Stimulated activated CD4-positive, alpha-beta T cell treated with anti-CD3 and anti-CD28 coated beads, Interleukin-2, amount 100 ng/mL, for 4 hours (primary cell): ENCODE measurements at regions not wholly inside any gene's neighbourhood (a gene's known extent, or its start where the extent isn't known, plus 50 kb on each side); places are given as distances from the start of the nearest gene placed in this dataset.

Experiments used
- DNase-seq: peaks from one replicate; pipeline ENCODE4 v3.0.0-alpha.2; 2020; ENCODE audit warnings: low read depth

- DNase-seq = no peak
These were observed 324.7 kb downstream of the C4orf33 start for GRCh38 chr4:129420637-129421036.

- no peak for DNase-seq
These were observed 326.3 kb downstream of the C4orf33 start for GRCh38 chr4:129422277-129422676.

GRCh38 chr4:129428454-129428853 lies 332.5 kb downstream of the C4orf33 start:
- no peak for DNase-seq

GRCh38 chr4:129429581-129430320 lies 333.8 kb downstream of the C4orf33 start:
- DNase-seq = no peak

- no peak for DNase-seq
These were observed 341.4 kb downstream of the C4orf33 start for GRCh38 chr4:129437347-129437746.

GRCh38 chr4:129438456-129438981 lies 342.6 kb downstream of the C4orf33 start:
- DNase-seq = no peak

- DNase-seq = no peak
These were observed 350.1 kb downstream of the C4orf33 start for GRCh38 chr4:129446074-129446473.

- DNase-seq = no peak
These were observed 357.7 kb downstream of the C4orf33 start for GRCh38 chr4:129453524-129454200.

- DNase-seq = no peak
These were observed 359.5 kb downstream of the C4orf33 start for GRCh38 chr4:129455482-129455881.

- DNase-seq = no peak
These were observed 372.7 kb downstream of the C4orf33 start for GRCh38 chr4:129468624-129469023.

GRCh38 chr4:129474698-129475097 lies 378.7 kb downstream of the C4orf33 start:
- no peak for DNase-seq

GRCh38 chr4:129481107-129481506 lies 385.2 kb downstream of the C4orf33 start:
- no peak for DNase-seq

GRCh38 chr4:129488427-129488826 lies 392.5 kb downstream of the C4orf33 start:
- DNase-seq = no peak

GRCh38 chr4:129490516-129490915 lies 394.6 kb downstream of the C4orf33 start:
- DNase-seq = no peak

GRCh38 chr4:129498626-129499025 lies 402.7 kb downstream of the C4orf33 start:
- no peak for DNase-seq

GRCh38 chr4:129514852-129515251 lies 418.9 kb downstream of the C4orf33 start:
- DNase-seq = no peak

GRCh38 chr4:129515356-129515755 lies 419.4 kb downstream of the C4orf33 start:
- no peak for DNase-seq

GRCh38 chr4:129526812-129527211 lies 430.9 kb downstream of the C4orf33 start:
- DNase-seq = no peak

- DNase-seq = no peak
These were observed 435.3 kb downstream of the C4orf33 start for GRCh38 chr4:129531253-129531652.

GRCh38 chr4:129532573-129532972 lies 436.6 kb downstream of the C4orf33 start:
- DNase-seq = no peak

GRCh38 chr4:129543299-129543698 lies 447.3 kb downstream of the C4orf33 start:
- no peak for DNase-seq

GRCh38 chr4:129545599-129546278 lies 449.8 kb downstream of the C4orf33 start:
- DNase-seq = no peak

GRCh38 chr4:129546531-129546930 lies 450.6 kb downstream of the C4orf33 start:
- no peak for DNase-seq
